Stimulated activated CD4-positive, alpha-beta T cell treated with anti-CD3 and anti-CD28 coated beads, Interleukin-4, amount 100 ng/mL, for 4 hours (primary cell): ENCODE measurements at regions not wholly inside any gene's neighbourhood (a gene's known extent, or its start where the extent isn't known, plus 50 kb on each side); places are given as distances from the start of the nearest gene placed in this dataset.

ENCODE experiments used
- DNase-seq, 2 experiments: peaks; one replicate each; pipeline ENCODE4 v3.0.0-alpha.2; 2020

- DNase-seq = no peak
These were observed 274.8 kb downstream of the LRFN2 start for GRCh38 chr6:40312213-40313015.

- peak; percentile 11 to 42 for DNase-seq
These were observed 278.4 kb downstream of the LRFN2 start for GRCh38 chr6:40308533-40309306.

- DNase-seq = no peak
These were observed 279.5 kb downstream of the LRFN2 start for GRCh38 chr6:40307712-40308111.

- no peak for DNase-seq
These were observed 284.2 kb downstream of the LRFN2 start for GRCh38 chr6:40302856-40303454.

- DNase-seq = no peak
These were observed 287.5 kb downstream of the LRFN2 start for GRCh38 chr6:40299681-40300080.

- DNase-seq = no peak
These were observed 289.0 kb downstream of the LRFN2 start for GRCh38 chr6:40298207-40298606.

GRCh38 chr6:40295251-40295950 lies 291.8 kb downstream of the LRFN2 start:
- no peak for DNase-seq

GRCh38 chr6:40293460-40294185 lies 293.5 kb downstream of the LRFN2 start:
- DNase-seq = no peak

GRCh38 chr6:40293060-40293459 lies 294.1 kb downstream of the LRFN2 start:
- no peak for DNase-seq

- no peak for DNase-seq
These were observed 296.3 kb downstream of the LRFN2 start for GRCh38 chr6:40290816-40291215.

- no peak for DNase-seq
These were observed 298.2 kb downstream of the LRFN2 start for GRCh38 chr6:40288919-40289318.

GRCh38 chr6:40287296-40287850 lies 299.8 kb downstream of the LRFN2 start:
- no peak for DNase-seq

GRCh38 chr6:40286721-40287120 lies 300.4 kb downstream of the LRFN2 start:
- no peak for DNase-seq

GRCh38 chr6:40285996-40286395 lies 301.2 kb downstream of the LRFN2 start:
- no peak for DNase-seq

GRCh38 chr6:40285535-40285934 lies 301.6 kb downstream of the LRFN2 start:
- no peak for DNase-seq

- DNase-seq = no peak
These were observed 304.2 kb downstream of the LRFN2 start for GRCh38 chr6:40282986-40283385.

GRCh38 chr6:40281402-40281801 lies 305.8 kb downstream of the LRFN2 start:
- DNase-seq = no peak

- DNase-seq = no peak
These were observed 306.9 kb downstream of the LRFN2 start for GRCh38 chr6:40280231-40280630.

- no peak for DNase-seq
These were observed 311.0 kb downstream of the LRFN2 start for GRCh38 chr6:40276141-40276540.

- DNase-seq = no peak
These were observed 313.1 kb downstream of the LRFN2 start for GRCh38 chr6:40274058-40274457.

- DNase-seq = no peak
These were observed 318.6 kb downstream of the LRFN2 start for GRCh38 chr6:40268614-40269013.

- DNase-seq = no peak
These were observed 319.0 kb downstream of the LRFN2 start for GRCh38 chr6:40268166-40268565.
